Muscle layer of duodenum (tissue), 2 donors: ENCODE measurements at regions not wholly inside any gene's neighbourhood (a gene's known extent, or its start where the extent isn't known, plus 50 kb on each side); places are given as distances from the start of the nearest gene placed in this dataset.
"Not testable (repeated sequence)": the region's sequence is repeated elsewhere in the genome, so short reads cannot be mapped to it uniquely, and the experiment has no call there.

Experiments
- H3K27ac ChIP-seq: one replicate; pipeline ENCODE4 v1.7.0; 2013; ENCODE audit warnings: mild to moderate bottlenecking, low read length
- H3K27me3 ChIP-seq: one replicate; pipeline ENCODE4 v1.7.0; 2013; ENCODE audit warnings: low read depth, mild to moderate bottlenecking, control low read depth, low read length
- H3K36me3 ChIP-seq, 2 donors: one replicate each; pipeline ENCODE4 v1.7.0; 2013; ENCODE audit warnings: low read length in 2 of 2, control low read depth in 1 of 2, mild to moderate bottlenecking in 1 of 2; ENCODE audit not compliant: insufficient read depth in 2 of 2, control insufficient read depth in 1 of 2
- H3K4me1 ChIP-seq, 2 donors: one replicate each; pipeline ENCODE4 v1.7.0; 2013; ENCODE audit warnings: low read length in 2 of 2, mild to moderate bottlenecking in 2 of 2, control low read depth in 1 of 2, moderate library complexity in 1 of 2; ENCODE audit not compliant: insufficient read depth in 2 of 2, control insufficient read depth in 1 of 2
- H3K4me3 ChIP-seq, 2 donors: one replicate each; pipeline ENCODE4 v1.7.0; 2013; ENCODE audit warnings: low read length in 2 of 2, low read depth in 1 of 2, mild to moderate bottlenecking in 1 of 2
- H3K9me3 ChIP-seq, 2 donors: one replicate each; pipeline ENCODE4 v1.7.0; 2013; ENCODE audit warnings: low read length in 2 of 2, control low read depth in 1 of 2, mild to moderate bottlenecking in 1 of 2; ENCODE audit not compliant: control insufficient read depth in 1 of 2
- donor health status: healthy.

- Histone ChIP-seq H3K4me1 (peaks cover 0 to 6% of the 10 kb centered on the region in 2 donors), H3K27ac (no peak overlapping the region), H3K36me3 (no peaks in the 10 kb centered on the region), H3K27me3 (no peaks in the 10 kb centered on the region), H3K4me3 (no peak overlapping the region), H3K9me3 (no peaks in the 10 kb centered on the region)
Observed at GRCh38 chr1:81738875-81739274, 61.9 kb upstream of the ADGRL2 start.

- Histone ChIP-seq H3K4me3 (no peak overlapping the region), H3K27ac (no peak overlapping the region), H3K36me3 (no peaks in the 10 kb centered on the region), H3K27me3 (no peaks in the 10 kb centered on the region), H3K4me1 (no peaks in the 10 kb centered on the region), H3K9me3 (no peaks in the 10 kb centered on the region)
Observed at GRCh38 chr1:81733480-81733879, 67.3 kb upstream of the ADGRL2 start.

GRCh38 chr1:81731989-81732388, 68.7 kb upstream of the ADGRL2 start:
- no peak overlapping the region for H3K4me3 ChIP-seq
- no peaks in the 10 kb centered on the region for H3K36me3 ChIP-seq
- no peaks in the 10 kb centered on the region for H3K4me1 ChIP-seq
- H3K27me3 ChIP-seq: no peaks in the 10 kb centered on the region
- no peaks in the 10 kb centered on the region for H3K9me3 ChIP-seq
- no peak overlapping the region for H3K27ac ChIP-seq

GRCh38 chr1:81730881-81731280, 69.9 kb upstream of the ADGRL2 start:
- H3K4me1 ChIP-seq: no peaks in the 10 kb centered on the region
- H3K4me3 ChIP-seq: no peak overlapping the region
- H3K27ac ChIP-seq: no peak overlapping the region
- H3K36me3 ChIP-seq: no peaks in the 10 kb centered on the region
- no peaks in the 10 kb centered on the region for H3K27me3 ChIP-seq
- no peaks in the 10 kb centered on the region for H3K9me3 ChIP-seq

GRCh38 chr1:81730299-81730698, 70.4 kb upstream of the ADGRL2 start:
- not testable (repeated sequence) for H3K4me3 ChIP-seq, H3K27me3 ChIP-seq, H3K9me3 ChIP-seq, H3K36me3 ChIP-seq, H3K4me1 ChIP-seq, H3K27ac ChIP-seq

- Histone ChIP-seq H3K27ac (no peak overlapping the region), H3K27me3 (no peaks in the 10 kb centered on the region), H3K4me3 (no peak overlapping the region), H3K4me1 (no peaks in the 10 kb centered on the region), H3K36me3 (no peaks in the 10 kb centered on the region), H3K9me3 (no peaks in the 10 kb centered on the region)
Observed at GRCh38 chr1:81729818-81730217, 70.9 kb upstream of the ADGRL2 start.

GRCh38 chr1:81729239-81729638, 71.5 kb upstream of the ADGRL2 start:
- Histone ChIP-seq H3K4me1 (no peaks in the 10 kb centered on the region), H3K4me3 (no peak overlapping the region), H3K27me3 (no peaks in the 10 kb centered on the region), H3K27ac (no peak overlapping the region), H3K36me3 (no peaks in the 10 kb centered on the region), H3K9me3 (no peaks in the 10 kb centered on the region)

- no peak overlapping the region for H3K27ac ChIP-seq
- H3K36me3 ChIP-seq: no peaks in the 10 kb centered on the region
- no peak overlapping the region for H3K4me3 ChIP-seq
- H3K4me1 ChIP-seq: no peaks in the 10 kb centered on the region
- no peaks in the 10 kb centered on the region for H3K27me3 ChIP-seq
- no peaks in the 10 kb centered on the region for H3K9me3 ChIP-seq
Observed at GRCh38 chr1:81725823-81726222, 74.9 kb upstream of the ADGRL2 start.

- H3K36me3 ChIP-seq, H3K27me3 ChIP-seq: not testable (repeated sequence)
Observed at GRCh38 chr1:81722631-81723328, 78.0 kb upstream of the ADGRL2 start.

GRCh38 chr1:81720256-81720655, 80.5 kb upstream of the ADGRL2 start:
- not testable (repeated sequence) for H3K27me3 ChIP-seq, H3K4me1 ChIP-seq, H3K36me3 ChIP-seq, H3K9me3 ChIP-seq, H3K4me3 ChIP-seq, H3K27ac ChIP-seq

More at GRCh38 chr1:81722631-81723328, 78.0 kb upstream of the ADGRL2 start:
- not testable (repeated sequence) for H3K27ac ChIP-seq, H3K4me3 ChIP-seq, H3K9me3 ChIP-seq, H3K4me1 ChIP-seq

- Histone ChIP-seq H3K9me3 (no peaks in the 10 kb centered on the region), H3K36me3 (no peaks in the 10 kb centered on the region)
Observed at GRCh38 chr1:81717230-81717629, 83.5 kb upstream of the ADGRL2 start.

GRCh38 chr1:81715391-81715790, 85.3 kb upstream of the ADGRL2 start:
- no peaks in the 10 kb centered on the region for H3K4me1 ChIP-seq
- H3K9me3 ChIP-seq: no peaks in the 10 kb centered on the region
- no peaks in the 10 kb centered on the region for H3K36me3 ChIP-seq
- no peak overlapping the region for H3K4me3 ChIP-seq
- H3K27me3 ChIP-seq: no peaks in the 10 kb centered on the region
- no peak overlapping the region for H3K27ac ChIP-seq

More at GRCh38 chr1:81717230-81717629, 83.5 kb upstream of the ADGRL2 start:
- no peaks in the 10 kb centered on the region for H3K4me1 ChIP-seq
- no peaks in the 10 kb centered on the region for H3K27me3 ChIP-seq
- no peak overlapping the region for H3K27ac ChIP-seq
- no peak overlapping the region for H3K4me3 ChIP-seq
